ENCODE measurements at regions not wholly inside any gene's neighbourhood (a gene's known extent, or its start where the extent isn't known, plus 50 kb on each side); places are given as distances from the start of the nearest gene placed in this dataset.
A peak's percentile ranks its signal among the peaks of the same experiment; 100 is the strongest.

DNA sequence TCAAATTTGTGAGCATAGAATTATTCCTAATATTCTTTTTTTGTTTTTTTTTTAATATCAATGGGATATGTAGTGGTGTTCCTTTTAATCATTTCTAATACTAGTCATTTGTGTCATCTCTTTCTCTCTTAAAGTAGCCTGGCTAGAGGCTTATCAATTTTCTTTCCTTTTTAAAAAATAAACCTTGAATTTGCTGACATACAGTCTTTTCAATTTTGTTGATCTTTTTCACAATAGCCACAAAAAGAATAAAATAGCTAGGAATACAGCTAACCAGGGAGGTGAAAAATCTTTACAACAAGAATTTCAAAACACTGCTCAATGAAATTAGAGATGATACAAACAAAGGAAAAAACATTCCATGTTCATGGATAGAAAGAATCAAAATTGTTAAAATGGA is 192.6 kb downstream of the ARL6IP6 start (continued):
- TF ChIP-seq POLR2AphosphoS5 (IDR thresholded peaks at IDR 0.05; ENCODE audit: low read depth) (no peak), EZH2phosphoT487 (IDR thresholded peaks at IDR 0.05; ENCODE audit: unreplicated experiment) (no peak), REST (IDR thresholded peaks at IDR 0.05; ENCODE audit: unreplicated experiment) (no peak), CREB1 (CRISPR knock-in tag; IDR thresholded peaks at IDR 0.05; ENCODE audit: low read depth) (no peak), EZH2 (IDR thresholded peaks at IDR 0.05; ENCODE audit: low read depth, unreplicated experiment) (no peak), NANOG (IDR thresholded peaks at IDR 0.05; ENCODE audit: borderline replicate concordance) (no peak)

DNA sequence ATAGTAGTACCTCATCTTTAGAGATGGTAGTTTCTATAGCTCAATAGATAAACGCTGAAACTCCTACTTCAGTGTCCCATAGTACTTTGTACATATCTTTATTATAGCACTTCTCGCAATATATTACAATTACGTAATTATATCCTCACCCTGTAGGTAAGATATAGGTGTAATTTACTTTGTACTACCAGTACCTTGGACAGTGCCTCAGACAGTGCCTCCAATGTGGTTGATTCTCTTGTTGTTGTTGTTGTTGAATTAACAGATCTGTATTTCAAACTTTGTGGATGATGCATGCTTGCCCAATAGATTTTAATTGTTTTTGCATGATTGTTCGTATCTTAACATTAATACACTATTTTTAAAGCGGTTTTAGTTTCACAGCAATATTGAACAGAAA is 188.6 kb downstream of the ARL6IP6 start:
- ATAC-seq (no peak), DNase-seq (ENCODE audit: low spot score) (peak; percentile 6)
- H3K27me3 ChIP-seq (ENCODE audit: insufficient read depth) = no peaks in the 10 kb centered on the region
- H3K79me2 ChIP-seq (replicated peaks; ENCODE audit: insufficient read depth) = no peaks in the 10 kb centered on the region
- H2AFZ ChIP-seq = no peak overlapping the region
- Mint-ChIP-seq H3K4me3 (no peak overlapping the region), H3K9me3 (no peaks in the 10 kb centered on the region), H3K36me3 (ENCODE audit: low read depth) (no peaks in the 10 kb centered on the region), H3K4me1 (no peaks in the 10 kb centered on the region), H3K27ac (no peak overlapping the region), H3K27me3 (ENCODE audit: insufficient read depth, low read depth, poor library complexity) (peaks cover 1% of the 10 kb centered on the region)
- no peaks in the 10 kb centered on the region for H3K4me1 ChIP-seq (ENCODE audit: insufficient read depth)
- no peak overlapping the region for H3K4me2 ChIP-seq
- no peaks in the 10 kb centered on the region for H3K9me2 ChIP-seq (ENCODE audit: insufficient read depth)
- H3K27ac ChIP-seq (ENCODE audit: low read depth) = no peak overlapping the region
- H3F3A ChIP-seq (replicated peaks; ENCODE audit: low read depth) = no peaks in the 10 kb centered on the region
- H3K36me3 ChIP-seq (ENCODE audit: insufficient read depth) = no peaks in the 10 kb centered on the region
- H4K20me1 ChIP-seq (replicated peaks; ENCODE audit: insufficient read depth) = no peaks in the 10 kb centered on the region
- no peak overlapping the region for H3K4me3 ChIP-seq
- TF ChIP-seq NANOG (IDR thresholded peaks at IDR 0.05; ENCODE audit: borderline replicate concordance) (no peak), CTCF (conservative IDR thresholded peaks at IDR 0.05; ENCODE audit: low read depth in 2 of 2) (no peak), ZNF462 (CRISPR knock-in tag; IDR thresholded peaks at IDR 0.05) (no peak), REST (IDR thresholded peaks at IDR 0.05; ENCODE audit: unreplicated experiment) (peak; percentile 73)

All from GM23338 (cell line).